Ureter (tissue), 1 donor: ENCODE measurements at regions not wholly inside any gene's neighbourhood (a gene's known extent, or its start where the extent isn't known, plus 50 kb on each side); places are given as distances from the start of the nearest gene placed in this dataset.
"Not testable (repeated sequence)": the region's sequence is repeated elsewhere in the genome, so short reads cannot be mapped to it uniquely, and the experiment has no call there.

Experiments
- DNase-seq: peaks from one replicate; pipeline ENCODE4 v3.0.0-alpha.2; 2020; ENCODE audit warnings: low spot score
- donor health status: DM: yes; HTN: yes; CAD: no.

- DNase-seq = no peak
These were observed 885.7 kb downstream of the NR2F1-AS1 start for GRCh38 chr5:92695123-92696003.

- DNase-seq = no peak
These were observed 887.0 kb downstream of the NR2F1-AS1 start for GRCh38 chr5:92694067-92694466.

GRCh38 chr5:92691955-92692354 is 889.1 kb downstream of the NR2F1-AS1 start:
- DNase-seq = not testable (repeated sequence)

GRCh38 chr5:92687821-92688722 is 892.9 kb downstream of the NR2F1-AS1 start:
- DNase-seq = no peak

- no peak for DNase-seq
These were observed 902.4 kb downstream of the NR2F1-AS1 start for GRCh38 chr5:92678640-92679039.

- no peak for DNase-seq
These were observed 904.5 kb downstream of the NR2F1-AS1 start for GRCh38 chr5:92676215-92677165.

- no peak for DNase-seq
These were observed 906.7 kb downstream of the NR2F1-AS1 start for GRCh38 chr5:92674321-92674720.

- DNase-seq = no peak
These were observed 915.5 kb downstream of the NR2F1-AS1 start for GRCh38 chr5:92665506-92665905.

GRCh38 chr5:92662741-92663140 is 918.3 kb downstream of the NR2F1-AS1 start:
- no peak for DNase-seq

GRCh38 chr5:92659246-92659645 is 921.8 kb downstream of the NR2F1-AS1 start:
- no peak for DNase-seq

GRCh38 chr5:92654601-92655000 is 926.4 kb downstream of the NR2F1-AS1 start:
- not testable (repeated sequence) for DNase-seq

- no peak for DNase-seq
These were observed 927.1 kb downstream of the NR2F1-AS1 start for GRCh38 chr5:92653730-92654461.

GRCh38 chr5:92652756-92653155 is 928.3 kb downstream of the NR2F1-AS1 start:
- DNase-seq = no peak

- no peak for DNase-seq
These were observed 936.6 kb downstream of the NR2F1-AS1 start for GRCh38 chr5:92644266-92644886.

- peak; percentile 41 for DNase-seq
These were observed 939.7 kb downstream of the NR2F1-AS1 start for GRCh38 chr5:92641031-92641962.

- DNase-seq = no peak
These were observed 940.7 kb downstream of the NR2F1-AS1 start for GRCh38 chr5:92640340-92640739.

GRCh38 chr5:92637960-92638359 is 943.1 kb downstream of the NR2F1-AS1 start:
- DNase-seq = no peak

GRCh38 chr5:92637247-92637646 is 943.8 kb downstream of the NR2F1-AS1 start:
- no peak for DNase-seq

- DNase-seq = no peak
These were observed 946.0 kb downstream of the NR2F1-AS1 start for GRCh38 chr5:92635001-92635461.
